SU-DHL-6 (cell line): ENCODE measurements at regions not wholly inside any gene's neighbourhood (a gene's known extent, or its start where the extent isn't known, plus 50 kb on each side); places are given as distances from the start of the nearest gene placed in this dataset.

Source experiments
- EZH2phosphoT487 ChIP-seq: fragments of 200-600 bp; sonication (generic), shearing (Covaris generic); conservative IDR thresholded peaks from 2 replicates; pipeline ENCODE4 v1.6.1; 2018; ENCODE audit warnings: mild to moderate bottlenecking, antibody characterized with exemption, low read length, moderate library complexity, mixed read lengths
- TF ChIP-seq, protein P1 (sequence below): fragments of 200-600 bp; sonication (generic); IDR thresholded peaks from one replicate; pipeline ENCODE4 v1.5.1; 2017; ENCODE audit warnings: antibody characterized with exemption, mild to moderate bottlenecking, low read length, moderate library complexity; ENCODE audit not compliant: insufficient read depth, poor library complexity, severe bottlenecking

DNA sequence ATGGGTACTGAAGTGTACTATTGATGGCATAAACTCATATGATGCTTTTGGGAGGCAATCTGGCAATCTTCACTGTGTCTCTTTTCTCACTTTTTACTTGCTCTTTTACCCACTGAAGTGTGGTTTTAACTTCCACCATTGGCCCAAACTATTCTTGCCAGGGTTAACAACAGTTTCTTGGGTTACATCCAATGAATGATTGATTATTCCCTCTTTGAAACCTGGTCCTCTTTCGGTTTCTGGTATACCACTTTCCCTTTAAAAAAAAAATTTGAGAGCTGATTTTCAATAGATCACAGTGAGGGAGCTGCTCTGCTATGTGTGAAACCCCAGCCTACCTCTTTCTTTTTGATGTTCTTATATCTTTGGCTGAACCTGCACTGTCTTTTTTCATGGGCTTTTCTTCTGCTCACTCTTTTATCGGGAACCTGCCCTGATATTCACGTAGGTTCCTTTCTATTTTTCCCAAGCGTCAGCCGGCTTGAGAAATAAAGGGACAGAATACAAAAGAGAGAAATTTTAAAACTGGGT, 56.1 kb upstream of the OR4E1 start:
- TF ChIP-seq, protein P1, sequence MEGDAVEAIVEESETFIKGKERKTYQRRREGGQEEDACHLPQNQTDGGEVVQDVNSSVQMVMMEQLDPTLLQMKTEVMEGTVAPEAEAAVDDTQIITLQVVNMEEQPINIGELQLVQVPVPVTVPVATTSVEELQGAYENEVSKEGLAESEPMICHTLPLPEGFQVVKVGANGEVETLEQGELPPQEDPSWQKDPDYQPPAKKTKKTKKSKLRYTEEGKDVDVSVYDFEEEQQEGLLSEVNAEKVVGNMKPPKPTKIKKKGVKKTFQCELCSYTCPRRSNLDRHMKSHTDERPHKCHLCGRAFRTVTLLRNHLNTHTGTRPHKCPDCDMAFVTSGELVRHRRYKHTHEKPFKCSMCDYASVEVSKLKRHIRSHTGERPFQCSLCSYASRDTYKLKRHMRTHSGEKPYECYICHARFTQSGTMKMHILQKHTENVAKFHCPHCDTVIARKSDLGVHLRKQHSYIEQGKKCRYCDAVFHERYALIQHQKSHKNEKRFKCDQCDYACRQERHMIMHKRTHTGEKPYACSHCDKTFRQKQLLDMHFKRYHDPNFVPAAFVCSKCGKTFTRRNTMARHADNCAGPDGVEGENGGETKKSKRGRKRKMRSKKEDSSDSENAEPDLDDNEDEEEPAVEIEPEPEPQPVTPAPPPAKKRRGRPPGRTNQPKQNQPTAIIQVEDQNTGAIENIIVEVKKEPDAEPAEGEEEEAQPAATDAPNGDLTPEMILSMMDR: no peak
- TF ChIP-seq EZH2phosphoT487: no peak
